GM21737 (cell line): ENCODE measurements at regions not wholly inside any gene's neighbourhood (a gene's known extent, or its start where the extent isn't known, plus 50 kb on each side); places are given as distances from the start of the nearest gene placed in this dataset.

Experiments used
- ATAC-seq: cut with Tn5 transposase; IDR thresholded peaks from one replicate; pipeline ENCODE4 v1.9.1; 2021; ENCODE audit warnings: mild to moderate bottlenecking, moderate library complexity; ENCODE audit not compliant: unreplicated experiment

DNA sequence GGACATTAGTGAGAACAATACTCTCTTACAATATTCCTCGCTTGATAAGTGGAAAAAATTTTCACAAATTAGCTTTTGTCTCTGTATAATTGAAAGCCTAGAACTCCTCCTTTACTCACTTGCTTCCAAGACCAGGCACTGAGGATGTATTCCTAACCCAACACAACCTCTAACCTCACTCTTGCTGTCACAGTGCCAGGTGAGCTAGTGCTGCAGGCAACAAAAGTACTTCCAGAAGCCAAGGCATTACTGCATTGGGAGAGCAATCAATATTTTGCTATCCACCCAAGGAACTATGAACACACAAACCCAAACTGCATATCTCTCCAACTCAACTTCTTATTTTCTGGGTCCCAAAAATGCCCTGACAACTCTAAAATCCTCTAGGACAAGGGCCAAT lies 1081.0 kb downstream of the VRK1 start:
- no peak for ATAC-seq

DNA sequence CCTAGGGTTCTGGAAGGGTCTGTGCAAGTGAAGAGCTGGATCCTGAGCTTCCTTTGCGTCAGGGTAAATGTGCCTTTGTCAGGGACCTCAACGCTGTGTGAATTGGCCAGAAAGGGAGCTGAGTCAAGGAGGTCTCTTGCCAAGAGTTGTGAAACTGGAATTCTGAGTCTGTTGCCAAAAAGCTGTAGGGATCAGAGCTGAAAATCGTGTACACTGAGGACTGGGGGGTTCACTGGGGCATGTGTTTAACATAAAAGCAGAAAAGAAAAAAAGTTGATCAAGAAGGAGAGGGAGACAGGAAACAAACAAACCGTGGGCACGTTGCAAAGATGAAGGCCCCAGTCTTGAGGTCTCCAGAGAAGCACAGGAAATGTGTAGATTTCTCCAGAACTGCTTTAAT lies 1081.5 kb downstream of the VRK1 start:
- ATAC-seq = no peak

DNA sequence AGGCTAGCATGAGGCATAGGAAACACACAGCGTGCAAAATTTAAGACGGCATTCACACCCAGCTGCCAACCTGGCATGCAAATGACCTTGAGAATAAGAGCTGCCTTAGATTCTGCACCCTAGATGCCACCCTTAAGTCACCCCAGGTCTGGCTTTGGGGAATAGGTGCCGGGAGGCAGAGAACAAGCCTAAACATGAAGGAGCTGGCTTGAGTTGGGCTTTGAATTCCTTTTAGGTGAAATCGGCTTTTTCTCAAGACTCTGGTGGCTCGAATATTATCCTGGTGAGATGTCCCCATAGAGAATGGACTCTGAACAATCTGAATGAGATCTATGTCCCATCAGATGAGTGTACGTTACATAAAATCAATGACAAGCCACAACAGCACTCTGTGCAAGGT lies 1090.5 kb downstream of the VRK1 start:
- ATAC-seq = no peak

DNA sequence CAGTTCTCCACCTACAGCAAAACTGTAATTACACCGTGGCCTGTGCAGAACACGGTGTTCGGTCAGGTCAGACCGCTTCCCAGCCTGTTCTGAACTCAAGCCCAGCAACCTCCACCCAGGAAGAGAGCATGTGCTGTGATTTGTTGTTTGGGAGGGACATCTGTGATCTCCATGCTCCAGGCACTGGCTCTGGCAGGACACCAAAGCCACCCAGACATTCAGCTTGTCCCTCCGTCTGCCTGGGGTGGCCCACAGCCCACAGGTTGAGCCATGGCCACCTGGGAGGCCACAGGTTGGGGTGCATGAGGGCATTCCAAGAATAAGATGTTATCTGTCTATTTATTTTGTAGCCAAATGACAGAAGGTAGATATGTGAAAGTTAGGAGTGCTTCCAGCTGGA lies 1091.1 kb downstream of the VRK1 start:
- no peak for ATAC-seq

DNA sequence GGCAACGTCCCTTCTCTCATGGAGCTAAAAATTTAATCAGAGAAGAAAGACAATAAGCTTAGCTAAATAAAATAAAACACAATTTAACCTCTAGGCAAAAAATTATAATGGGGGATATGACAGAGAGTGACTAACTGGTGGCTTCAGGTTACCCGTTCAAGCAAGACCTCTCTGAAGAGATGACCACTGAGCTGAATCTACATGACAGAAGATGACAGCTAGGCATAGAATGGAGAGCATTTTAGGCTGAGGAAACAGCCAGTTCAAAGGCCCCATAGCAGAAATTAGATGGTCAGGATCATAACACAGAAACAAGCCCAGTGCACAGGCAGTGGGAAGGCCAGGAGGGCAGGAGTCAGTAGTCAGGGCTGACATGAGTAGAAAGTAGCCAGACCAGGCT lies 1094.3 kb downstream of the VRK1 start:
- ATAC-seq = no peak

DNA sequence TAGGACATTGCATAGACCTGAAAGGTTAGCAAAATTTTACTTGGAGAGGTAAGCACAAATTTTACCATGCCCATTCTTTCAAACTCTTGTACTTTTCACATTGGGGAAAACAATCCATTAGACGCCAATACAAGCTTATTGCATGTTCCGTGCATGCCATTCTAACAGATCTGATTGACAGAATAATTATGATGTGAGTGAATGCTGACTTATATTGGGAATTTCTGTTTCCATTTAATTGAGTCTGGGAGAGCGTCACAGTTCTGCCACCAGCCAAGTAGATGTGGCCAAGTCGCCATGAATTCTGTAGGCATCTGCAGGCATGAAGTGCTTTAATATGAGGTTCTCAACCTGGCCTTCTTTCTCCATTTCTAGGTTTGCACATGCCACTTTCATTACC lies 1097.4 kb downstream of the VRK1 start:
- no peak for ATAC-seq

DNA sequence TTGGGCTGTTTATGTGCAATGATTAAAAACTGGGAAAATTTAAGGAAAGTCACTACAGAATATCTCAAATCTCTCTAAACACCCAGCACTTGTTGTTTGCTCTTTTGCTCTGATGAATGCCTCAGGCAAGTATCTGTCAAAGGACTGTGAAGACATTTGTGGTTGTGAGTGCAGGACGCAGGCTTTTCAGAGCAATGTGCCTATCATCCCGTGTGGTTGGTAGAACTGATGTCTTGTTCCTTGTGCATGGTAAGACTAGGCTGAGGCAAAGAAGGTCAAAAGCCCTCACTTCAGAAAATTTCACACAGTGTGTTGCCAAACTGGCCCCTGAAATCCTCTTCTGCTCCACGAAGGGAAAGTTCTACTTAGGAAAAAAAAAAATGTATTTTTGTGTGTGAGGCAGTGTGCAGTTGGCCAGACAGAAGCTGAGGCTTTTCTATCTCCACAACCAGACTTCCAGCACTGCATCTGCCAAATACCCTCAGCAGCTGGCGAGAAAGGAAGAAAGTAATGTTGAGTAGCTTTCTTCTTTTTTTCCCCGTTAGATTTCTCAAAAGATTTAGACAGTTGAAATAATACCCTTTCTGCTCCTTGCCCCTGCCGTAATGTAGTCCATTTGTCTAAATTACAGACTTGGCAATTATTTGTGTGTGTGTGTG lies 1103.1 kb downstream of the VRK1 start:
- ATAC-seq = no peak

DNA sequence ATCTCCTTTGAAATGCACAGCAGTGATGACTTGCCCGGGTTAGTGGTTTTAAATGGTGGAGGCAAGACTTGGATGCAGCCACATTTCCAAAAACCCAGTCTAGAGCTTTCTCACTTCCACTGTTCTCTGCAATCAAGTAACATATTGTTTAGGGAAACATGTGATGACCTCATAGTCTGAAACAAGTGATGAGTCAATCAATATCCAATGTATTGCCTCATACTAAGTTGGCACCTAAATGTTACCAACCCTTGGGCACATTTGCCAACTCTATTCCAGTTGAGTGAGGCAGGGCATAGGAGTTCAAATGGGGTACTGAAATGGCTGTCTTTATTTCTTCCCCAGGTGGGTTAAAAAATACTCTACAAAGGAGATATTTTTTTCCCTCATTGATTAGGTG lies 1105.4 kb downstream of the VRK1 start:
- ATAC-seq = no peak

DNA sequence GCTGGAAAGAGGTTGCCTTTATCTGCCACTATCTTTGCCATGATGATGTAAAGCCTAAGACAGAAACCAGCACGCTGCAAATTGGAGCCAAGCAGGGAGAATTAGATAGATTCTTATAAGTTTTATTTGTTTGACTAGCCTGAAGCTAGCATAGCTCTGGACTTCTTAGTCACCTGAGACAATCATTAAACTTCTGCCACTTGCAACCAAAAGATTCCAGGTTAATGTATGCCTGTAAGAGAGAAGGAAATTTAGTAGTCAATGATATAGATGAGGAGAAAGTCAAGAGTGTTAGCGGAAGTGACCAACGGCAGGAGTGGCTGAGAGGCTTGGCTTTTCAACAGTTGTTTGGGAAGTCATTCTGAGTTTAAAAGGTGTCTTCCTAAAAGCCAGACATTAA lies 1106.6 kb downstream of the VRK1 start:
- ATAC-seq = no peak

DNA sequence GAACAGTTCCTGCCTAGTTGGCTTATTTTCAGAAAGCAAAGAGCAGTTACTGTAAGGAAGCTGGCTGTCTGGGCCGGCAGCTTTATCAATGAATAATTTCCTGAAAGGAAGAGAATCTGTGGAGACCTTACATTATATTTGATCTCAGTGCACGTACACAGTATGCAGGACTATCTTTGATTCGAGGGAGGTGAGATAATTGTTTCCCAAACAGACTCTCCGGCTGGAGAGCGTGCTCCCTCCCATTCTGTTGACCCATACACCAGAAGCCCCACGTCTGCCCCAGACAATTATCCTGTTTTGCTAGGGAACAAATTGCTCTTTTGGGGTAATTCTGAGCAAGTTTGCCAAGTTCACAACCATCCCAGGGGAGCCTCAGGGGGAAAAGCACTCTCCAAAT lies 1115.0 kb downstream of the VRK1 start:
- ATAC-seq = no peak

DNA sequence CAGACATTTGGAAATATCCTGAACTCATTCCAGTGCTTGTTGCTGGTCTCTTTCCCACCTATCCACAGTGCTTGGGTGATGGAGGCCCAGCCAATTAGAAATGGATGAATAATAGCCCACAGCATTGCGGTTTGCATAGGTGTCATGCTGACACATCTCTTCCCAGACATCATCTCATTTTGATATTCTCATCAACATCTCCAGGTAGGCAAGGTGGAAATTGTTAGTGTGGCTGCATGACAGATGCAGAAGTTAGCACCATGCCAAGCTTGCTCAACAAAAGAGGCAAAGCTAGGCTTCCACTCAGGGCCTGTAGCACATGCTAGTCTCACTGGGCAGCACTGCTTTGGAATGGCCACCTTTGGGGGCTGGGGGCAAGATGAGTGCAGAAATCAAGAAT lies 1118.9 kb downstream of the VRK1 start:
- ATAC-seq = no peak

DNA sequence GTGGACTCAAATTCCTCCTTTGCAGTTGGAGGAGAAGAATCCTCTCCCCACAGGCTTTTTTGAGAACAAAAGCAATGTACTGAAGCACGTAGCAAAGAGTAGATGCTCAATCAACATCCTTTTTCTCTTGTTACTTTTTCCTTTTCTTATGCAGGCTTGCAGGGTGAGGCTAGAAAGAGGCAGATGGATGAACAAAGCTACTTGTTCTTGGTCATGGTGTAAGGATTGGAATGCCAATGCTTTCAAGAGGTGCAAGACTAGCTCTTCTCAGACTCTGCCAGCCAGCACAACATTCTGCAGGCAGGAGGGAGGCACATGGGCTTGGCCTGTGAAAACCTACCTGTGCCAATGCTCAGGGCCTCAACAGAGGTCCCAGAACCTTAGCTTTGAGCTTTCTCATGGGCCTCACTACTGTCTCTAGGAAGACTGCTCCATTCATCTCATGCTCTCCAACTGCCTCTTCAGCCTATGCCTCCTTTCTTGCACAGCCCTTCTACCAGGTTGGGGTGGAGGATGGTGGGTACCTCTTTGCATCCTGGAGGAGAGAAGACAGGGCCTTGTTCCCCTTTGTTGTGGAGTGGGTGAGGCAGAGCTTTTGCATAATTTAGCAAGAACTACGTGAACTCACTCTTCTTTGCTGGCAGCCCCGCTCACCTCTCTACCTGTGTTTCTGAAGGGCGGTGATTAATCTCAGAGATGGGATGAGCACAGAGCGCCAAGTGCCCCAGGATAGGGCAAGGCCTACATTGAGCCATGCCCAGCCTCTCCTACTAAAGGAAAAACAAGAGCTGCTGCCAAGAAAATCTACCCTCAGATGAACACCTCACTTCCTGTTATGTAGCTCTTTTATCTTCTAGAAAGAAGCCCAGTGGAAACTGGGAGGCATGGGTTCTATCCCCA lies 1119.7 kb downstream of the VRK1 start:
- no peak for ATAC-seq

DNA sequence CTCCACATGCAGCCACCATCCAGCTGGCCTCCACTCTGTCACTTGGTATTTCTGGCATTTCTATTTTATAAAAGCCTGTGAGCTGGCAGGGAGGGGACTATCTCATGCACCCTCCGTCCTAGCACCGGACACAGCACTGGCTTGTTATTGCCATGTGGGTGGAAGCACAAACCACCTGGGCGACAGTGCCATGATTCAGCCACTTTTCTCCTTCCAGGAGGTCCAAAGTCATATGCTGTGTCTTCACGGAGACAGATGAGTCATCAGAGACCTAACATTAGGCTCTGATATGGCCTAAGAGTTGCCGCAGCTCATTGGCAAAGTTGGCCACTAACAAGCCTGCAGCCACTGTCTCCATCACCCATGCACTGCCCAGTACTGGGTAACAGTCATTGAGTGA lies 1123.0 kb downstream of the VRK1 start:
- no peak for ATAC-seq

DNA sequence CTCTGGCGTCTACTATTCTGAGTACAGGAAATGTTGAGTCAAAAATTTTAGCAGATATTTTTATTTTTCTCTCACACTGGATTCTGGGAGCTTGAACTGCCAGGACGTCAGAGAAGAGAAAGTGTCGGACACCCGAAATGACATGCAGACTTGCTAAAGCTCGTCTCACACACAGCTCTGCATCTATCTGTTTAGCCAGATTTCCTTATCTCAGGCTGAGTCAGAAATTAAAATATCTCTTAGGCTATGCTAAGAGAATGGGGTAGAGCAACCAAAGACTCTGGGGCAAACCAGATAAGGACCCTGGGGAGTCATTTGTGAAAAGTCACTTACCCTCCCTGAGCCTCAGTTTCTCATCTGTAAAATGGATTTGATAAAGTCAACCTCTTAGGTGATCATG lies 1124.1 kb downstream of the VRK1 start:
- ATAC-seq = no peak

DNA sequence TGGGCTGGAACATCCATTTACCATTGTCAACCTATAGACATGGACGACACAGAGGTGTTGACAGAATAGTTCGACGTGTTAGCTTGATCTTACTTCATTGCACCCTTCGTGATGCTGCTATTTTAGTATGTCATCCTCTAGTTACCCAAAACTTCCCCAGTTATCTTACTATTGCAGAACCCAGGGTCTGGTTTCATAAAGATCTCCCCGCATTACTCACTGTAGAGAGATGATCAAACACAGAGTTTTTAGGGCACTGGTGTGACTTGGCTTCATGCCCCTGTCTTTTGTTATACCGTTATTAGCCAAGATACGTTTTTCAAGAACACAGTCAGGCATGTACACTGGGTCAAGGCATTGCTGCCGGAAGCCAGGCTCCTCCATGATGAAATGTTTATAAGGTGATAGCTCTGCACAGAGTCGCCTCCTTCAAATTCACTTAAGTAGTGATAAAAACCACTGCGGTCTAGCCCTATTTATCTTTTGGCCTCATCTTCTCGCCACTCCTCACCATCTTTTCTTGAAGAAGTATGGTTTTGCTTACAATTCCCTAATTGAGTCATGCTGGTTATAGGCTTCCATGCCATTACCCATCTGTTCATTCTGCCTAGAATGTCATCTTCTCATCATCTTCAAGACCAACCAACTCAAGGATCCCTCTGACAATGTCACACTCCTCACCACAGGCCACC lies 1127.9 kb downstream of the VRK1 start:
- ATAC-seq = no peak

DNA sequence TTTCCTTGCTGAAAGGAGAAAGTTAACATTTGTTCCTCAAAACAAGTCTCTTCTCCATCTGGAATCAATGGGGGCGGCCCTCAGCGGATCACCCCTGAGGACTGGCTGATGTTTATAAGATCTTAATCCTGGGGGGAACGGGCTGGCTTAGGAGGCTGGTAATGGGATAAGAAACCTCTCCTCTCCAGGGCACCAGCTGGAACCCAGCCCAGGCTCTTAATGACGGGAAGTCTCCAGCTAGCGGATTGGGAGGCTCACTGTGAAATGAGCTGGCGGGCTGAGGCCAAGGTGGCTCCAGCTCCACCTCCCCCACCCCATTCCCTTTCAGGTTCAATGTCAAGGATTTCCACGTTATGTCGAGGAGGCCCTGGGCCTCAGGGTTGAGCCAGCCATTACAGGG lies 1133.0 kb downstream of the VRK1 start:
- no peak for ATAC-seq

DNA sequence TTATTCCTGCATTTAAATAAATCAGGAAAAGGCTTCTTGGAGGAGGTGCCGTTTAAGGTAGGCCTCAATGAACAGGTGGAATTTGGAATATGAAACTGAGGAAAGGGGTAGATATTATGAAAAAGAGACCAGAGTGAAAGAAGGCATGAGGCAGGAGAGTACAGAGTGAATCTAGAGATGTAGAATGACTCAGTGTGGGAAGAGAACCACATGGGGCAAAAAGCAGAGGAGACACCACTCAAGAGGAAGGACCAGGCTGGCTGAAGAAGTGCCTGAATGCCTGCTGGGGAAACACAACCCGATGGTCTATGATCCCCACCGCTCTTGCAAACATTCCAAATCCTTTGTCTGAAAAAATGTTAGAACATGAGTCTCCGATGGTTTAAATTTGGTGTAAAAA lies 1134.1 kb downstream of the VRK1 start:
- ATAC-seq = no peak

DNA sequence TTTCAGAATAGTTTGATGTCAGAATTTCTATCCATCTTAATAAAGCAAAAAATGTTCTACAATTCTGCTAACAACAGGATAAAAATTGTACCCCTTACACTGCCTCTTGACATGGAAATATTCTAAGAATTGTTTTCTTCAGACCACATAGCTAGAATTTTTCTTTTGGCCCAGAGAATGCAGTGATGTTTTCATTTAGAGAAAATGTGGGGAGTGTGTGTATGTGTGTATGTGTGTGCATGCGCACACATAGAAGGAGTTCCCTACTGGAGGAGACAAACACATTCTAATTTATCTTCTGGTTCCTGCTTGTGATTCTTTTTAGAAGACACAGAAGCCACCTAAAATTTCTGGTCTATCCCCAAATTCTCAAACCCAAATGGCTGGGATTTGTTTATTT lies 1145.7 kb downstream of the VRK1 start:
- no peak for ATAC-seq

DNA sequence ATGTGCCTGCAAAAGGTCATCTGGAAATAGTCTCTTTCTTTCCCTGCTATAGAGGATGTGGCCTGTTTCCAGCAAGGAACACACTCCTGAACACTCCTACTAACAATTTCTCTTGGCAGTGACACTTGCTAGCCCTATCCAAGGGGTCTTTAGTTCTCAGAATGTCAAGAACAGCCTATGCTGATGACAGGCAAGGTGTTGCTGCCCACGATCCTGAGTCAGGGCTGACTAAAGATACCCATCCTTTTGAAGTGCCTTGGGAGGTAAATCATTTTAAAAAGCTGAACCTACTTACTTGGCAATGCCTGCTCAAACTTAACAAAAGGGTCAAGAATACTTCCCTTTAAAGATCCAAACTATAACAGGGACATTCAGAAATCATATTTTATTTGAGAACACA lies 1146.4 kb downstream of the VRK1 start:
- ATAC-seq = no peak

DNA sequence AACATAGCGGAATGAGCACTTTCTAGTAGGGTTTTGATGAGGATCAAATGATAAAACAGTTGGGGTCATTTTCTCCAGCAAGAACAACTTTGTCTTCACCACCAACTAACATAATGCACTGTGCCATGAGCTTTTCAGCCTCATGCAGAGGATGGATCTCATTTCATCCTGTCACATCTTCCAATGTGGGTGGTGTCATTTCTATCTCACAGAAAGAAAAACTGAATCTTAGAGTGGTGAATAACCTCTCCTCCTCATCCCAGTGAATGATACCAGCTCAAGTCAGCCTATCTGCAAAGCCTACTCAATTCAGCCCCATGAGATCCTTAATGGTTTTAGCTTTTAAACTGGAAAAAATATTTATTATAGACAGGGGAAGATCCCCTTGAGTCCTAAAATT lies 1147.2 kb downstream of the VRK1 start:
- no peak for ATAC-seq

DNA sequence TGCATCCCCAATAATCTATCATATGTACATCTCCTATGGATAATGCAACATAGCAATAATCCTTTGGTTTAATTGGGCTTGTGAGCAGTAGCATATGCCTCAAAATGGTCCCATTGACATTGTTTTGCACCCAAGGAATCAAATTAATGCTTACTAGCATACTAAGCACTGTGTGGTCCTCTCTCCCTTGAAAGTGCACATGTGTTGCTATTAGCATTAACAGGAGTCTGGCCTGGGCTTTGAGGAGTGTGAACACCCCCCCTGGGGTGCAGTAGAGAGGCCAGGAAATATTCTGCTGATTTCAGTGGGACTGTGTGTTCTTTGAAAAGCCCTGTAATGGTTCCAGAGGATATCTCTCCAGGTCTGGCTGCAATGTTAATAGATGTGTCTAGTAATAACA lies 1148.4 kb downstream of the VRK1 start:
- no peak for ATAC-seq

DNA sequence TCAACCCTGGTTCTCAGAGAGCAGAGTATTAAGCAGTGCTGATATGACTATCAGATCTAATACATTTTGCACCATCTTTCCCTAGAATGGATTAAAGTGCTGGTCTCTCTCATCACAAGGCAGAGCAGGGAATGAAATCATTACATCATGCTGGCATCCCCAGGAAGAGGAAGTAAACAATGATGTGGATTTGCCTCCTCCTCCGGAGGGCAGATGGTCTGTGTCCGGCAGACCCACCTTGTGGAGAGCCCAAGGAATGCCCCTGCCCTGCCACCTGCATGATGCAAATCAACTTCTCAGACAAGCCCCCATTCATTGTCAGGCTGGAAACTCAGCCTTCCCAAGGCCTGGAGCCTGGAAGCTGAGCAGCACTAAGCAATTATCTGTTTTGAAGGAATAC lies 1149.1 kb downstream of the VRK1 start:
- no peak for ATAC-seq
